Daoy (cell line): ENCODE measurements at regions not wholly inside any gene's neighbourhood (a gene's known extent, or its start where the extent isn't known, plus 50 kb on each side); places are given as distances from the start of the nearest gene placed in this dataset.

Experiments
- DNase-seq: peaks from one replicate; pipeline ENCODE4 v3.0.0-alpha.2; 2015; ENCODE audit warnings: low read depth

GRCh38 chr14:27090716-27091115, 492.9 kb upstream of the NOVA1 start:
- DNase-seq, result no peak

GRCh38 chr14:27091973-27092372, 494.1 kb upstream of the NOVA1 start:
- no peak for DNase-seq

- DNase-seq, result no peak
These were observed 498.3 kb upstream of the NOVA1 start for GRCh38 chr14:27096091-27096490.

DNA sequence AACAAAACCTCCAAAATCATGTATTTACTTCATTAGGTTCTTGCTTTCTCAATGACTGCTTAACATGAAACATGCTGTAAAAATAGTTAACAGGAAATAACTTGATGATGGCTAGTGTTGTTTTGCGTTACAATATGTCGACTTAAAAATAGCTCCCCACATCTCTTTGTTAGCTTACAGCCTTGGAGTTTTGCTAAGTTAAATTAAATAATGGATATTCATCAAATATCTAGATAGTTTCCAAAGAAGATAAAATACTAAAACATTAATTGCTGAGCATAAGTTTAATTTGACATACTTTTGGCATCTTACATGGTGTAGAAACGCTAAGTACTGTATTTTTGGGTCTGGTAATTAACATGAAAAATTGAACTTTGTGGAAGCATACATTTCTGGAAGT, 500.6 kb upstream of the NOVA1 start:
- DNase-seq, result no peak

DNA sequence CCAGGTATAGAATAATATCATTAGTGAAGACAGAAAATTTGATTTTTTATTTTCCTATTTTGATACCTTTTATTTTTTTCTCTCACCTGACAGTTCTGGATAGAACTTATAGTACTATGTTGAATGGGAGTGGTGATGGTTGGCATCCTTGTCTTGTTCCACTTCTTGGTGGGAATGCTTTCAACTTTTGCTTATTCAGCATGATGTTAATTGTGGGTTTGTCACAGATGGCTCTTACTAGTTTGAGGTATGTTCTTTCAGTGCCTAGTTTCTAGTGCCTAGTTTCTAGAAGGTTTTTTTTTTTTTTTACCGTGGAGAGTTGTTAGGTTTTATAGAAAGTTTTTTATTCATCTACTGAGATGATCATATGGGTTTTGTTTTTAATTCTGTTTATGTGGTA, 516.3 kb upstream of the NOVA1 start:
- no peak for DNase-seq

DNA sequence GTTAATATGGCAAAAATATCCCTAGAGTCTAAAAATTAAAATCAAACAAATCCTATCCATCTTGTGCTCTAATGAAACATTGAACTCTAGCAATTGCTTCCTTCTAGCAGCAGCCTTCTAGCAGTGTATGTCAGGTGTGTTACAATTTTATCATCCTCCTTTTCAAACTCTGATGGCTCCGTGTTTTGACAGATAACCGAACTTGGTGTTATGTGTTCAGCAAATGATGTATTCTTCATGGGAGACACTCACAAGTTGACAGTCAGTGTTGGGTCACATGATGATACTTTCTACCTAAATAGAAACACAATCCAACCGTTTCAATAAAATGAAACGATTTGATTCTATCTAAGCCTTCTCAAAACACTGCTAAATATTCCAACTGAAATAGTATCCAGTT, 525.3 kb upstream of the NOVA1 start:
- DNase-seq, result no peak

GRCh38 chr14:27127838-27128237, 530.0 kb upstream of the NOVA1 start:
- DNase-seq, result peak; percentile 3

DNA sequence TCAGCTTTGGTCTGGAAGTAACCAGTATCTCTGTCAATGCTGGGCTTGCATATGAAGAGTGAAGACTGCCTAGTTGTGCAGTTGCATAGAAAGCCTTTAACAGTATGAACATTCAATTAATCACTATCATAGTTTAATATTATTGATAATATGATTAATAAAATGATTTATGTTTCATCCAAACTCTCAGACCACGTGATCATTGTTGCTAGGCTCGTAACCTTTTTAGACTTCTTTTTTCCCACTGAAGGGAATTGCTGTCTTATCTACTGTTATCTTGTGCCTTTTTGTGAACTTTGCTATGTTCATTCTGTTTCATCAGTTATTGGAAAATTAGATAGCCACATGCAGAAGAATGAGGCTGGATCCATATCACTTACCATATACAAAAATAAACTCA, 536.4 kb upstream of the NOVA1 start:
- DNase-seq, result no peak

DNA sequence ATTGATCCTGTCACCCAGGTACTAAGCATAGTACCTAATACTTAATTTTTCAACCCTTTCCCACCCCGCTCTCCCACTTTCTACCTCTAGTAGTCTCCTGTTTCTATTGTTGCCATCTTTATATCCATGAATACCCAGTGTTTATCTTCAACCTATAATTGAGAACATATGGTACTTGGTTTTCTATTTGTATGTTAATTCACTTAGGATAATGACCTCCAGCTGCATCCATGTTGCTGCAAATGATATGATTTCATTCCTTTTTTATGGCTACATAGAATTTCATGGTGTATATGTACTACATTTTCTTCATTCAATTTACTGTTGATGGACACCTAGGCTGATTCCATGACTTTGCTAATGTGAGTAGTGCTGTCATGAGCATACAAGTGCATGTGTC, 547.3 kb upstream of the NOVA1 start:
- DNase-seq, result no peak

- DNase-seq, result no peak
These were observed 550.3 kb upstream of the NOVA1 start for GRCh38 chr14:27148143-27148542.

GRCh38 chr14:27164139-27164538, 566.3 kb upstream of the NOVA1 start:
- no peak for DNase-seq

DNA sequence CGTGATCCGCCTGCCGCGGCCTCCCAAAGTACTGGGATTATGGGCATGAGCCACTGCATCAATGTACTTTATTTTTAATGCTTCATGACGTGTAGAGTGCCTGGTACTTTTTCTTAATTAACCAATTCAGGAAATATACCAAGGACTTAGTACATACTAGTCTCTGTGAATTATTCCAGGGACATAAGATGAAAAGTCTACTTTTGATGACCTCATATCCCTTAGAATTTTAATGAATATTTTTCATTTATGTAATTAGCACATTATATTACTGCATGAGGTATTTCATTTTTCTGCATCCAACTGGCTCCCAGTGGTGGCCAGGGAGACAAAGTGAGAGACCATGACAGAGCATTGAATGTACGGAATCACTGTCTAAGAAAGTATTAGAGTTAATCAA, 577.7 kb upstream of the NOVA1 start:
- DNase-seq, result no peak

DNA sequence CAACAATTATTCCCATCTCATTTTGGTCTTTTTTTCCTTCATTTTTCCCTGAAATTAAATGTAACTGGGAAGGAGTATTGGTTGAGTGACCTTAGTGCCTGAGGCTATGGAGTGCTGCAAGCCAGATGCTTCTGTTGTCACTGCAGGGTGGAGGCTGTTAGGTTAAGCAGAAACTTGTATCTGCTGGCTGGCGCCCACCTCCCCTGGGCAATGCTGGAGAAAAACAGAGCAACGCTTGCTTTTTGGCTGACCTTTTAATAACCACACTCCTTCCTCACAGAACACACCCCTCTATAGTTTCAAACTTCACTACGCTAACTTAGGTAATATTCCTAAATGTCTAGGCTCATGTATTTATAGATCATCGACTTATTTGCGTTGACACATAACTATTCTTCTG, 583.5 kb upstream of the NOVA1 start:
- DNase-seq, result no peak

GRCh38 chr14:27184427-27184826, 586.6 kb upstream of the NOVA1 start:
- peak; percentile 30 for DNase-seq

DNA sequence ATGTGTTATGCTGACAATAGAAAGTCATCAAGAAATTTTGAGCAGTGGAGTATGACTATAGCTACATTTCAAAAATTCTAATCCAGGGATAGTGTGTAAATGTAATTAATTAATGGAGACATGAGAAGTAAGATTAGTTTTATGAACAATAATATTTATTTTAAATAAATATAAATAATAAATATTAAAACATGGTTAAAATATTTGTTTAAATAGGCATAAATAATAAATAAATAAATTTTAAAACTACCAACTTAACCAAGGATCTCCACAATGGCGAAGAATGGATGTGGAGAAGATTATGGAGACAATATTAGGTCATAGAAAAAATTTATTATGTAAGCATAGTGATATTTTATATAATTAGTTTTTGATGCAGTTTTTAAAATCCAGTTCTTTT, 588.2 kb upstream of the NOVA1 start:
- DNase-seq, result no peak

DNA sequence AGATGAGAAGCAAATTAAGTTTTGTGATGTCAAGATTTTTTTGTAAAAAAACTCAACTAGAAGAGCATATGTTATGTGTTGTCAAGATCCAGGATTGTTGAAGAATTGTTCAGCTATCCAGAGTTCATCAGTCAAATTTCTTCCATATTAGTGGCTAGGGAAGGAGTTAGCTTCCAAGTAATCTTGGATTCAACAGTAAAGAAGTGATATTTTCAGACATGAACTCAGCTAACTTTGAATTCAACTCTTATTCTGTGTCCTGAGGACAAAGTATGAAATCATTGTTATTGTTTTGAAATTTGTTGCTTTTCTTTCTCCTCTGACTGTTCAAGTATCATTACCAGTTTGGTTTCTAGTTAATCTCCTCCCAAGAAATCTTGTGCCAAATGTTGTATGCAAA, 589.3 kb upstream of the NOVA1 start:
- DNase-seq, result no peak

DNA sequence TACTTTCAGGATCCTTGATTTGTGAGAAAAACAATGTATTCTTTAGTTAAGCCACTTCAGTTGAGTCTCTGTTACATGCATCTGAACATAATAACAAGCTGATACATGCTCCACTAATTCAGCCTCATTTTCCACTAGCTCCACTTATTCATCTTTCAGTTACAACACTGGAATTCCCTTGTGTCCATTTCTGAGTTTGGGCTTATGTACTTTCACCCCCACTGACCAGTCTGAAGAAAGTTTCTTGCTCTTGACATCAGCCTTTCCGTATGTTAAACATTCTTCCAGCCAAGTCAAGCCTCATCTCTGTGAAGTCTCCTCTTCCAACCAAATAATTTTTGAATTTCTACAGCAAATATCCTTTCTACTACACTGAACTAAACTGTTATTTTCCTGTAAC, 592.5 kb upstream of the NOVA1 start:
- no peak for DNase-seq

GRCh38 chr14:27199272-27199671, 601.4 kb upstream of the NOVA1 start:
- DNase-seq, result no peak

DNA sequence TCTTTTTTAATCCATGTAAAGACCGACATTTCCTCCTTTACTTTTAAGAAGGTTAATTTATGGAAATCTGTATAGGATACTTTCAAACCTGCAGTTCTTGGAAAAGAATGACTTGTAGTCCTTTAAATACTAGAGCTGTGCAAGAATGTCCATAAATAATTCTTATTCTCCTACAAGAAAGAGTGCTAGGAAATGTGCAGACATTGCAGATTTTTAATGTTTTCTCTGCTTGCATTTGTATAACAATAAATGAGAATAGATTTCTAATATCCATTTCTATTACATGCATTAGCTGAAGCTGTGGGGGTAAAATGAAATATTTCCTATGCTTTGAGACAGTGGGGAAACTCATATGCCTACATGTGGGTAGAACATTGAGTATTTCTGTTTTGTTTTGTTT, 607.2 kb upstream of the NOVA1 start:
- no peak for DNase-seq

DNA sequence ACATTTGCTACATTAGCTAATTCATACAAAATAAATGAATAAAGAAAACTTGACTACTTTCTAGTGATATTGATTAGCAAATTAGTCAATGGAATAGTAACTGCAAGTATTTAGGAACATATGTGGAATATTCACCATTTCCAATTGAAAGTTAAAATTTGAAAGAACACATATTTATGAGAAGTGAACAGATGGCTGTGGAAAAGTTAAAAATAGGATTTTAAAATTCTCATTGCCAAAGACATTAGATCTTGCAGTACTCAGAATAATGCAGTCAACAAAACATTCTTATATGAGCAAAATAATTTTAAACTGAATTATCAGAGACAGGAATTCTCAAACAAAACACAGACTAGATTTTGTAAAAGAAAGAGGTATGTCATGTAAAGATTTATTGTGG, 613.9 kb upstream of the NOVA1 start:
- DNase-seq, result no peak

DNA sequence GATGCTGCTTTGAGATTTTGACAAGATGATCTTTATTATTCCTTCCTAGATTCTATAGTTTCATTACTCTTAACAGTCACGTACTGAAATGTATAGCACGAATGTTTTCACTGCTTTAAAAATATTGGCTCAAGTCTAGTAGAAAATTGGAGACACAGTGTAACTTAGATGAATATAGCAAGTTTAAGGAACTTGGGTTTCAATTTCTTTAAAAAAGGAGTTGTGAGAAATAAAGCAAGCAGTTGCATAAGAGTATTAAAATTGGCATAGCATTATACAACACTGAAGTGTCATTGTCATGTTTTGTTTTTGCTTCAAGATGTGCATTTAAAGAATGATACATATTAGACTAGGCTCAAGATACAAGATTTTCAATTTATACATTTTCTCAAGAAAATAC, 624.8 kb upstream of the NOVA1 start:
- no peak for DNase-seq

DNA sequence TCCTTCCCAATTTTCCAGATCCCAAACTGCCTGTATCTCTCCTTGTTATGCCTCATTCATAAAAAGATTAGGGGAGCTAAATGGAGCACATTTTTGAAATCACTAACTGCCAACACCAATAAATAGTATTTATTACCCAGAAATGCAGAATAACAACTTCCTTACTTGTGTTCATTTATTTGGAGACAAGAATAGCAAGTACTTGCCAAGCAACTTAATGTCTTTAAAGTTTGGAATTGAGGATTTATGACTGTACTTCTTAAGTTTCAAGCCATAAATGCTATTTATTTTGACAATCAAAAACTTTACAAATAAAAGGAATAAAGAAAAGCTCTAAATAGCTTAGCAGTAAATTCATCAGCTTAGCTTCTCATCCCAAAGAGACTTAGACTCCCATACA, 626.1 kb upstream of the NOVA1 start:
- no peak for DNase-seq

DNA sequence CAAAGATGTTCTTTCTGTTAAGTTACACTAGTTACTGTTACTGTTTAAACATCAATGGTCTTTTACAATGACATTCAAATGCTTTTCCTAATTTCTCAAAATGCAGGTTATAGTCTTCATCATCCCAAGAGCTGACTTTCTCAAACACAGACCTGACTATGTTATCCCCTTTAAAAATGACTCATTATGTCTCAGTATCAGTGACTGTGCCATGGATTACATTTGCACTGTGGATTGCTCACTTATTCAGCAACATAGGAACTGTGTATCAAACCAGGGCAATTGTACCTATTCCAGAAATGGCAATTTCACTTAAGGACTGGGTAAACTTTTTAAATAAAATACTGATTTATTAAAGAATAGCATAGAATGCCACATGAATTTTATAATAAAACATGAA, 630.2 kb upstream of the NOVA1 start:
- peak; percentile 3 for DNase-seq

DNA sequence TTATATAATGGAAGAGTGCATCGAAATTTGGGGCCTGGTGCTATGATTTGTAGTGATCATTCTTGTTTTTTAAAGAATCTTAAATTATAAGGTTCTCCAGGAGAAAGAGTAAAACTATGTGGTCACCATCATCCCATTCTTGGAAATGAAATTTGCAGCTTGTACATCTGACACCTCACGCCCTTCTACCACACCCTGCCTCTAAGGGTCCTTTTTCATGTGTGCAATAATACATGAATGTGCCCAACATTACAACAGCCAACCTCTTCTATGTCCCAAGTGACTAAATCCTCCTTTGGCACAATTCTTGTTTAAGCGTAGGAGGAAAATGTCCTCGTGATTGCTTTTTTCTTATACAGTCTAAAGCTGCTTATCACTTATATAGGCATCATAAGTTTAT, 636.5 kb upstream of the NOVA1 start:
- no peak for DNase-seq

- DNase-seq, result no peak
These were observed 638.8 kb upstream of the NOVA1 start for GRCh38 chr14:27236601-27237000.
